ENCODE measurements at regions not wholly inside any gene's neighbourhood (a gene's known extent, or its start where the extent isn't known, plus 50 kb on each side); places are given as distances from the start of the nearest gene placed in this dataset.

GRCh38 chr9:124102363-124102762 is 90.8 kb downstream of the LHX2 start:
- TF ChIP-seq CTCF (IDR thresholded peaks at IDR 0.05) (no peak), POLR2A (IDR thresholded peaks at IDR 0.05) (no peak)
